GM19023 (cell line): ENCODE measurements at regions not wholly inside any gene's neighbourhood (a gene's known extent, or its start where the extent isn't known, plus 50 kb on each side); places are given as distances from the start of the nearest gene placed in this dataset.
"Not testable (repeated sequence)": the region's sequence is repeated elsewhere in the genome, so short reads cannot be mapped to it uniquely, and the experiment has no call there.

ENCODE experiments used
- ATAC-seq: cut with Tn5 transposase; IDR thresholded peaks from one replicate; pipeline ENCODE4 v1.9.1; 2021; ENCODE audit warnings: mild to moderate bottlenecking, moderate library complexity; ENCODE audit not compliant: unreplicated experiment

DNA sequence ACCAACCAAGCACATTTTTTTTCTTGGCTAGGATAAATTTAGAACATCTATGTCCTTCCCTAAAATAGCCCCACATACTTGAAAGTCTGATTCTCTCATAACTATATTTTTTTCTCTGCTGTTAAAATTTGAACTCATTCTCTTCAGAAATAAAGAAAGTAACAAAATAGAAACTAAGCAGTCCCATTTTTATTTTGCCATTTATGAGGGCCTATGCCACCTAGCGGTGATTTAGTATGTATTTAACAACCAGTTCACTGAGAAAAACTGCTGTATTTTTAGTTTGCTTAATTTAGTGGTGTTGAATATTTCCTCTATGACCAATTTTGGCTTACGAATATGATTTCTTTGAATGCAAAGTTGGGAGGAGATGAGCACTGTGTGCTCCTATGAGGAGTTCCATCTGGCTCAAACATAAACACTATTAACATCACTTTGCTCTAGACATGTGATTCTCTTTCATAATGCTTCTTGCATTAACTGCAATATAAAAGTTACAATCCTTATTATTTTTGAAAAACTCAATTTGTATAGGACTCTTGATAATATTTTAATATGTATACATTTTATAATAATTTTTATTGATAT, 116.6 kb downstream of the SYT15B start:
- not testable (repeated sequence) for ATAC-seq

DNA sequence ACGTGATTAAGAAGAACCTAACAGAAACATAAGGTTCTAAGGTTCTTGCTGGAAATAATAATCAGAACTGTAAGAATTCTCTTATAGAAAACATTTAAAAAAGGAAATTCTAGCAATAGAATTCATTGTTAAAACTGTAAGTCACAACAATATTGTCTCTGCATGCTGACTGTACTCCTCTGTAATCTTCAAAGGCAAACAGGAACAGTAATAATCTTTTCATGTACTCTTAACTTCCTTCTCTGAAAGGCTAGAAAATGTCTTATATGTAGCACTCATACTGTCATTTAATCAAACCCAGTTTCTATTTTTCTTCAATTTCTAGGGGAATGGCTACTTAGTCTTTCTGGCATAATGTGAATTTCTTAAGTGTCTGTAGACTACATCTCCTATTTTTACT, 103.5 kb upstream of the AGAP9 start:
- ATAC-seq = not testable (repeated sequence)

DNA sequence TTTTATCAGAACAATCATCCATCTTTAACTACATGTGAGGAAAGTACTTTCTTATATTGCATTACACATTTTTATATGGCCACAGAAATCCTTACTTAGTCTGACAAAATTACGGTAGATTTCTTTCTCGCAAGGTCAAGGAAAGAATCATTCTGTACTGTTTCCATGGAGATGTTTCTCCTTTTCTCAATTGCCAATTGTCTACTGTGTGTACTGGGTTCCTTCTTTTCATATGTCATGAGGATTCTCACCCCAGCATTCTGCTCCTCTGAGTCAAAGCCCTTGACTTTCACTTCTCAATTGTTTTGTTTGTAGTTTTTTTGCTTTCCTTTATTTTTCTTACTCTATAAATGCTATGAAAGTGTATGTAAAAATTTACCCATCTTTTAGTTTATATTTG, 99.3 kb upstream of the AGAP9 start:
- ATAC-seq = not testable (repeated sequence)

DNA sequence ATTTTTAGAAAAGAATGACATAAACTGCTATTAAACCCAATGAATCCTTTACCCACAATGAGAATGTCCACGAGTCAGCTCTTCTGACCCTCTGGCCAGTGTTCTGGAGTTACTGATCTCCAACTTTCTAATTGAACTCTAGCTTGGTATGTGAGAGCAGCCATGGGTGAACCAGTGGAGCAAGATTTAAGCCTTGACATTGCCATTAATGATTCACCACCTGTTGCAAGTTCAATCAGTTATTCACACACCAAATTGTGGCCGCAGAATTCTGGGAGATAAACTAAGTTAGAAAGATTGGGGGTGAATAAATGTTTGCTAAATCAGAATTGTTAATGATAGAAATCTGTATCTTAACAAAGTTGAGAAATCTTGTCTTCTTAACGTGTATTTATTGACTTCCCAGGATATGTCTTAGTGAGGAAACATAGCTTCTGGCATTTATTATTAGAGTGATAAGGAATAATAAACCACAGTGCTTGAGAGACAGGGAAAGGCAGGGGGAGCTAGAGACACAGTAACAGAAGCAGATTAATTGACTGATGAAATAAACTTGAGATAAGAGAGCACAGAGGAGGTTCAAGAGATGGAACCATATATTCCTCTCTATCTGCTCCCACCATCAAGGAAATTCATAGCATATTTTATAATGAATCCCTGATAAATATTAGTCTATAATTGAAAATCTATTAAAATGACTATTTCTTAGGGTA, 96.0 kb upstream of the AGAP9 start:
- ATAC-seq = not testable (repeated sequence)

DNA sequence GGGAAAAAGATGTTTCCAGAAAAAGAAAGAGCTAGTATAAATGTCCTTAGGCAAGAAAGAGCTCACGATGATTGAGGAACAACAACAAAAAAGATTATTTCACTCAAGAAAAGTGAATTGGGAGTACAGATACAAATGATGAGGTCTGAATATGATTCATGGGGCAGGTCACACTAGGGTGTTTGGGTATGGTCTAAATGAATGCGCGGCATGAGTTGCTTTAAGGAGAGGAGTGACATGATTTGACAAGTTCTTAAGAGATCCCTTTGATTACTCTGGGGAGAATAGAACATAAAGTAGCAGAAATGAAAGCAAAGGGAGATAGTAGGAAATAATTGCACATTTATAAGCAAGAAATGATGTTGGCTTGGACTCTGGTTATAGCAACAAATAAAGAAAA, 85.9 kb upstream of the AGAP9 start:
- not testable (repeated sequence) for ATAC-seq

DNA sequence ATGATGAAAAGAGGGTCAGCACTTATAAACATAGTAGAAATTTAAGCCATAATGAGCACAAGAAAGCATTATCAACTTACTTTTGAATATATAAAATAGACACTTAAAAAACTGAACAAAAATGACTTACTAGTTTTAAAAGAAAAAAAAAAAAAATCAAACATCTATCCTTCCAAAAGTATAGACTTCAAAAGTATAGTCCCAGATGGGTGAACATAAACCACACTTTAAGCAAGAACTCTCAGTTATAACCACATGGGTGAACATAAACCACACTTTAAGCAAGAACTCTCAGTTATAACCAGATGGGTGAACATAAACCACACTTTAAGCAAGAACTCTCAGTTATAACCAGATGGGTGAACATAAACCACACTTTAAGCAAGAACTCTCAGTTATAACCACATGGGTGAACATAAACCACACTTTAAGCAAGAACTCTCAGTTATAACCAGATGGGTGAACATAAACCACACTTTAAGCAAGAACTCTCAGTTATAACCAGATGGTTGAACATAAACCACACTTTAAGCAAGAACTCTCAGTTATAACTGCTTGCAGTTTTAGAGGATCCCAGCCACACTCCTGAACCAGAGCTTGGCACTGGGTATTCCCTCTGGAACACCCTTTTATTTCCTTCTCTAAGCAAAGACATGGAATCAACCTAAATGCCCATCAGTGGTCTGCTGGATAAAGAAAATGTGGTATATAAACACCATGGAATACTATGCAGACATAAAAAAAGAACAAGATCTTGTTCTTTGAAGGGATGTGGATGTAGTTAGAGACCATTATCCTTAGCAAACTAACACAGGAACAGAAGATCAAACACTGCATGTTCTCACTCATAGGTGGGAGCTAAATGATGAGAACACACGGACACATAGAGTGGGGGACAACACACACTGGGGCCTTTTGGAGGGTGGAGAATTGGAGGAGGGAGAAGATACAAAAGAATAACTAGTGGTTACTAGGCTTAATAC, 82.6 kb upstream of the AGAP9 start:
- not testable (repeated sequence) for ATAC-seq

DNA sequence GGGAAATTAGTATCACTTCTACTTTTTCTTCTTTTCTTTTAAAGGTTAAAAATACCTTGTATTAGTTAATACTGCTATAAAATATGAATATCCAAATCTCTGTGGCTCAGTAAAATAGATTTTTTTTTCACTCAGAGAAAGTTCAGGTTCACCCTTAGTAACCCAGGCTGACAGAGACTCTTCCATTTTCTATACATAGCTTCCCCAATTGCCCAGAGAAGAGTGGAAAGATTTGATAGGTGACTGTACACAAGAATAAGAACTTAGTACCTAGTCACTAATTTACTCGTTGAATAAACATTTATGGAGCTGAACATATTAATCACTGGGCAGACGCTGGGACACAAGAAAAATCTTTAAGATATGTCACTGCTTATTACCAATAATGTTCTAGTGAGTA, 77.2 kb upstream of the AGAP9 start:
- ATAC-seq = not testable (repeated sequence)

DNA sequence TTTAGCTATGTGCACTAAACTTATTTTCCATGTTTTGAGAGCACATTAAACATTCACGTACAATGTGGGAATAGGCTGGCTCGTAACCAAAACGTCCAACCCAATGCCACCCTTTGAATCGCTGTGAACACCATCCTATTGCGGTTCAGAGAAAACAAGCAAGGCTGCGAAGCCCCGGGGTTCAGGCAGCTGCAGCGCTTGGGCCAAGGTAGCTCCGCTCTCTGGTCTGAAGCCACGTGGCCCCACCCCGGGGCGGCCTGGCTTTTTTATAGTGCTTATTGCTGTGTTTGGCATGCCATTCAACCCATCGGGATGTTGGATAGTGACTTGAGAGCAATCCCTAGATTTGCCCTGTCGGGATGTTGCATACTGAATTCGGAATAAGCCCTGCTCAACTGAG, 76.7 kb upstream of the AGAP9 start:
- ATAC-seq = not testable (repeated sequence)

DNA sequence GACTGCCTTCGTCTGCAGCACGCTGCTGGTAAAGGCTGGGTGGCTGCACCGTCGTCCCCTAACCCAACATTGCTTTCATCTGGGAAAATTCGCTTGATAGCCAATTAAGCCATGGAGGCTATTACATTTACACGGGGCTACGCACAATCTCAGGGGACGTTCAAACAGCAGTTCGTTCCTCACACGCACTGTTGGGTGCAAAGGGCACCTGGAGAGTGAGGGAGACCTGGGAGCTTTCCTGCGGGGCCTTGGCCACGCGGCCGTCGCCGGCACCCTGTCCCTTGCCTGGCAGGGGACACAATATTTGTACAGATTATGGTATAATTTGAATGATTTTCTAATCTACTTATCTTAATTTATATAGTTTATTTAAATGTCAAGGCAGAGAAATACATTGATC, 76.2 kb upstream of the AGAP9 start:
- ATAC-seq = not testable (repeated sequence)

DNA sequence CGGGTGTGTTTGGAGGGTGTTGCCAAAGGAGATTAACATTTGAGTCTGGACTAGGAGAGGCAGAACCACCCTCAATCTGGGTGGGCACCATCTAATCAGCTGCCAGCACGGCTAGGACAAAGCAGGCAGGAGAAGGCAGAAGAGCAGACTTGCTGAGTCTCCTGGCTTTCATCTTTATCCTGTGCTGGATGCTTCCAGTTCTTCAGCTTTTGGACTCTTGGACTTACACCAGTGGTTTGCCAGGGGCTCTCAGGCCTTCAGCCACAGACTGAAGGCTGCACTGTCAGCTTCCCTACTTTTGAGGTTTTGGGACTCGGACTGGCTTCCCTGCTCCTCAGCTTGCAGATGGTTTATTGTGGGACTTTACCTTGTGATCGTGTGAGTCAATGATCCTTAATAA, 70.4 kb upstream of the AGAP9 start:
- not testable (repeated sequence) for ATAC-seq

DNA sequence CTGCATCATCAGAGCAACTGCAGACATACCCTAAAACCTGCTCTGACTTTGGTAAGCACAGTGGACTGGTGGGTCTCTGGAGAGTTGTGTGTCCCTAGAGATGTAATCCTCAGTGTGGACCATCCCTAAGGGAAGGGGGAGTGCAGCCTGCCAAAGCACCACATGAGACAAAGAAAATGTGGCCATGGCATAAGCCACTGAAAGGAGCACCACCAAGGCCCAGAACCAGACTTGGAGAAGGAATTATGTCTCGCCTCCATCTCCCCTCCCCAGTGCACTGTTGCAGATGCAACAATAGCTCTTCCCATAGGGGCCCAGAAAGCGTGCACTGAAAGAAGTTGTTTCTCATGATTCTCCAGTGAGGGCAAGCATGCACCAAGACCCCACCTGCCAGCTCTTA, 69.7 kb upstream of the AGAP9 start:
- ATAC-seq = not testable (repeated sequence)

DNA sequence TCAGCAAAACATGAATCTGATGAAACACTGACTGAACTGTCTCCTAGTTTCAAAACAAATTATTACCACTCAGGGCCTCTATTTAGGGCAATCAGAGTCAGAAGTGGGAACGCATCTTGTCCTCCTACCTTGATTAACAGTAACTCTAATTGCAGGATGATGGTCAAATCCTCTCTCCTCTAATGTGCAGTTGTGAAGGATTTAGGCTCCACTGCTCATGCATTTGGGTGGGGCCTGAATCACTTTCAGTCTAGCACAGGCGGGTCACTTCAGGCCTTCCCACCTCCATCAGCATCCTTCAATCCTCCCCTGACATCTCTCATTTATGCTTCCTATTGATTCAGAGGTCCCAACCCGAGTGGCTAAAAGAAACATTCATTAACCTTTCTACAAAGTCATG, 67.5 kb upstream of the AGAP9 start:
- ATAC-seq = not testable (repeated sequence)

DNA sequence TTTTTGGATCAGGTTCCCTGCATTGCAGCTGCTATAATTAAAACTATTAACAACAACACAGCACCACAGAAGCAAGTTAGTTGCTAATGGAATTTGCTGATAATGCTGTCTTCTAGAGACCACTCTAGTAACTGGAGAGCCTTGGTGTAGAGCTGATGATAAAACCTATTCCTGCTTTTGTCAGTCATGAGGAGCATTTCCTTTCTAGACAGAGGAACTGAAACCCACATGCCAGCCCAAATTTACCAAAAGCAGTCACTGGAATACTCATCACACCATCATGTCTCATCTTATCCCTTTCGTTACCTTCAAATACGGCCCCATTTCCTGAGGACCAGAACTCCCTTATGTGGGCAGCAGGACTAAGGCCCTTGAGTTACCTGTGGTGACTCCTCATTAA, 67.1 kb upstream of the AGAP9 start:
- not testable (repeated sequence) for ATAC-seq

DNA sequence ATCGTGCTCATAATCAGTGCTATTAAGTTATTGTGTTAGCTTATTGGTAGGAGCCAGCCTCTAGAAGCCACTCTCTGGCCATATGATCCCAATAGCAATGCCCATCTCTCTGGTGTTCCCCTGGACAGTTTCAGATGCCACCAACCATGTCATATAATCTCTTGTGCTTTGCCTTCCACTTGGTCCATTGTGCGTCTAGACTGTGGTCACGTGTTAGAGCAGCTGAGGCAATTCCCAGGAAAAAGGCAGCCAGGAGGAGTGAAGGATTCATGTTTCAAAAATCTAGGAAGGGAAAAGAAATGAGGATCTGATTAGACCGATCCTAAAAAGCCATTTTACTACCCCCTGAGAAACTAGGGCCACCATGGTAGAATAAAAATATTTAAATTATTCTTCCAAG, 58.6 kb upstream of the AGAP9 start:
- ATAC-seq = not testable (repeated sequence)

DNA sequence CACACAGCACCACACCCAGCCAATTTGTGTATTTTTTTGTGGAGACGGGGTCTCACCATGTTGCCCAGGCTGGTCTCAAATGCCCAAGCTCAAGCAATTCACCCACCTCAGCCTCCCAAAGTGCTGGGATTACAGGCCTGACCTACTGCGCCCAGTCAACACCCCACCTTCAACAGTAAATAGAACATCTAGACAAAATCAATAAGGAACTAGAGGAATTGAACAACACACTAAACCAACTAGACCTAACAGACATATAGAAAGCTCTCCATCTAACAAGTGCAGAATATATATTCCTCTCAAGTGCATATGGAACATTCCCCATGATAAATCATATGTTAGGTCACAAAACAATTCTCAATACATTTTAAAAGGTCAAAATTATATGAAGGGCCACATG, 56.6 kb upstream of the AGAP9 start:
- ATAC-seq = not testable (repeated sequence)

DNA sequence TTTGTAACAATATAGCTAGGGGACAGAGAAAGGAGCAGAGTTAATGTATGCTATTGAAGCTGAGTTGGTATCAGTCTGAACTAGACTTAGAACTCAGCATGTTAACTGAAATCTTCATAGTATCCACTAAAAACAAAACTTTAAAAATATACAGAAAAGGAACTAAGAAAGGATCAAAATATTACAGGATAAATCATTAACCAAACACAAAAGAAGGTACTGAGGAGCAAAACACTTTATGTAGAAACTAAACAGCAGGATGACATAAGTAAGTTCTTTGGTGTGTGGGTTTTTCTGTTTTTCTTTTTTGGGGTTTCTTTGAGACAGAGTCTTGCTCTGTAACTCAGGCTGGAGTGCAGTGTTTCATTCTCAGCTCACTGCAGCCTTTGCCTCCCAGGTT, 55.1 kb upstream of the AGAP9 start:
- peak; percentile 96 for ATAC-seq
